WTC11 (cell line): ENCODE measurements at regions not wholly inside any gene's neighbourhood (a gene's known extent, or its start where the extent isn't known, plus 50 kb on each side); places are given as distances from the start of the nearest gene placed in this dataset.

Source experiments
- ATAC-seq: fragments of 200-7000 bp; cut with Tn5 transposase; 2 replicates; pipeline ENCODE4 v1.10.0; 2021; ENCODE audit warnings: mild to moderate bottlenecking, moderate library complexity
- CTCF ChIA-PET: fragments of 300-600 bp; sonication (Branson Sonifier 250); formaldehyde crosslinking; loops from one replicate; lab custom pipeline; 2021; ENCODE audit warnings: antibody characterized with exemption; lab: Charles Lee
- POLR2A ChIA-PET: fragments of 350-600 bp; sonication (Branson Sonifier 250); formaldehyde crosslinking; loops from one replicate; lab custom pipeline; 2021; ENCODE audit warnings: antibody characterized with exemption; lab: Charles Lee
- DNase-seq: peaks from one replicate; pipeline ENCODE4 v3.0.0; 2021; ENCODE audit warnings: low spot score
- H3K27ac Mint-ChIP-seq: 2 replicates; pipeline ENCODE4 v1.8.0; 2021; ENCODE audit warnings: mixed read lengths
- H3K27me3 Mint-ChIP-seq: 2 replicates; pipeline ENCODE4 v1.8.0; 2021; ENCODE audit warnings: low read depth, mild to moderate bottlenecking, moderate library complexity, mixed read lengths
- H3K36me3 Mint-ChIP-seq: 2 replicates; pipeline ENCODE4 v1.8.0; 2021; ENCODE audit warnings: mixed read lengths
- H3K4me1 Mint-ChIP-seq: 2 replicates; pipeline ENCODE4 v1.8.0; 2022; ENCODE audit warnings: mixed read lengths
- H3K4me3 Mint-ChIP-seq: 2 replicates; pipeline ENCODE4 v1.8.0; 2021; ENCODE audit warnings: mild to moderate bottlenecking, moderate library complexity, mixed read lengths
- H3K9me3 Mint-ChIP-seq: 2 replicates; pipeline ENCODE4 v1.8.0; 2021; ENCODE audit warnings: mixed read lengths
- AR ChIP-seq: fragments of 250-450 bp; sonication (Bioruptor Pico); IDR thresholded peaks from 2 replicates; pipeline ENCODE4 v1.9.0; 2021; ENCODE audit warnings: mild to moderate bottlenecking
- EMX1 ChIP-seq: fragments of 250-450 bp; sonication (Bioruptor Pico); IDR thresholded peaks from 2 replicates; pipeline ENCODE4 v1.8.0; 2021; ENCODE audit warnings: mild to moderate bottlenecking
- FOXK1 ChIP-seq: sonication (generic); formaldehyde crosslinking; IDR thresholded peaks from 2 replicates; pipeline ENCODE4 v1.8.0; 2022; ENCODE audit warnings: mild to moderate bottlenecking, moderate library complexity, missing genetic modification reagents
- GRHL2 ChIP-seq: fragments of 250-450 bp; sonication (Bioruptor Pico); IDR thresholded peaks from 2 replicates; pipeline ENCODE4 v1.8.0; 2022; ENCODE audit warnings: mild to moderate bottlenecking, moderate library complexity; ENCODE audit not compliant: insufficient replicate concordance, severe bottlenecking
- MXD4 ChIP-seq: fragments of 250-450 bp; sonication (Bioruptor Pico); IDR thresholded peaks from 2 replicates; pipeline ENCODE4 v1.8.0; 2021; ENCODE audit warnings: mild to moderate bottlenecking, moderate library complexity, borderline replicate concordance
- MYBL2 ChIP-seq: sonication (generic); formaldehyde crosslinking; IDR thresholded peaks from 2 replicates; pipeline ENCODE4 v1.8.1; 2023; ENCODE audit warnings: mild to moderate bottlenecking, moderate library complexity, missing genetic modification reagents
- SOX15 ChIP-seq: fragments of 250-450 bp; sonication (Bioruptor Pico); IDR thresholded peaks from 2 replicates; pipeline ENCODE4 v1.9.0; 2021; ENCODE audit warnings: mild to moderate bottlenecking
- STAT6 ChIP-seq: sonication (generic); formaldehyde crosslinking; conservative IDR thresholded peaks from 2 replicates; pipeline ENCODE4 v1.8.1; 2023; ENCODE audit warnings: mild to moderate bottlenecking, low read depth, missing genetic modification reagents, moderate library complexity
- ZBTB21 ChIP-seq: sonication (generic); formaldehyde crosslinking; IDR thresholded peaks from 2 replicates; pipeline ENCODE4 v1.8.1; 2023; ENCODE audit warnings: mild to moderate bottlenecking, missing genetic modification reagents, borderline replicate concordance
- ZBTB43 ChIP-seq: sonication (generic); formaldehyde crosslinking; IDR thresholded peaks from 2 replicates; pipeline ENCODE4 v1.8.1; 2023; ENCODE audit warnings: mild to moderate bottlenecking, missing genetic modification reagents
- ZNF232 ChIP-seq: sonication (generic); formaldehyde crosslinking; IDR thresholded peaks from 2 replicates; pipeline ENCODE4 v1.8.0; 2022; ENCODE audit warnings: mild to moderate bottlenecking, missing genetic modification reagents
- ZNF281 ChIP-seq: sonication (generic); formaldehyde crosslinking; IDR thresholded peaks from 2 replicates; pipeline ENCODE4 v1.8.0; 2023; ENCODE audit warnings: mild to moderate bottlenecking, missing genetic modification reagents
- ZNF423 ChIP-seq: fragments of 250-450 bp; sonication (Bioruptor Pico); IDR thresholded peaks from 2 replicates; pipeline ENCODE4 v2.1.2; 2022; ENCODE audit warnings: mild to moderate bottlenecking, moderate library complexity
- ZNF425 ChIP-seq: fragments of 250-450 bp; sonication (Bioruptor Pico); conservative IDR thresholded peaks from 2 replicates; pipeline ENCODE4 v1.9.0; 2021; ENCODE audit warnings: mild to moderate bottlenecking
- ZNF671 ChIP-seq: fragments of 250-450 bp; sonication (Bioruptor Pico); IDR thresholded peaks from 2 replicates; pipeline ENCODE4 v1.8.0; 2021; ENCODE audit warnings: mild to moderate bottlenecking

GRCh38 chr6:4567141-4567540, 209.1 kb upstream of the CDYL start (continued):
- no peak for TF ChIP-seq ZNF281 (CRISPR knock-in tag)
- no peak for TF ChIP-seq STAT6
- no peak for TF ChIP-seq AR (CRISPR knock-in tag)
- TF ChIP-seq FOXK1 (CRISPR knock-in tag) = no peak
- TF ChIP-seq ZBTB21 (CRISPR knock-in tag) = no peak
- no peak for TF ChIP-seq EMX1 (CRISPR knock-in tag)
- no peak for TF ChIP-seq ZNF425 (CRISPR knock-in tag)
- no peak for TF ChIP-seq ZNF423
- no peak for TF ChIP-seq MXD4 (CRISPR knock-in tag)
- TF ChIP-seq ZNF232 (CRISPR knock-in tag) = no peak
- TF ChIP-seq GRHL2 (CRISPR knock-in tag) = no peak
- no peak for TF ChIP-seq ZBTB43 (CRISPR knock-in tag)
- TF ChIP-seq ZNF671 (CRISPR knock-in tag) = no peak
- TF ChIP-seq, all 79 proteins: peak for 0

GRCh38 chr6:4565301-4566250, 210.6 kb upstream of the CDYL start:
- no peak overlapping the region for H3K4me3 Mint-ChIP-seq
- DNase-seq = no peak
- POLR2A ChIA-PET = no interaction called here
- no peak for TF ChIP-seq SOX15 (CRISPR knock-in tag)
- no peak for TF ChIP-seq MYBL2 (CRISPR knock-in tag)
- ATAC-seq = no peak
- no peak overlapping the region for H3K27ac Mint-ChIP-seq
- peaks cover 9% of the 10 kb centered on the region; the same call in 1 of the 2 replicates for H3K4me1 Mint-ChIP-seq
- peaks cover 6% of the 10 kb centered on the region for H3K27me3 Mint-ChIP-seq
- CTCF ChIA-PET = no interaction called here
- H3K9me3 Mint-ChIP-seq = peaks cover 6% of the 10 kb centered on the region
- H3K36me3 Mint-ChIP-seq = 0 out of 2 replicates have a peak, but pooled peaks cover 1% of the 10 kb centered on the region
